Middle frontal gyrus (tissue), 1 donor: ENCODE measurements at regions not wholly inside any gene's neighbourhood (a gene's known extent, or its start where the extent isn't known, plus 50 kb on each side); places are given as distances from the start of the nearest gene placed in this dataset.
"Not testable (repeated sequence)": the region's sequence is repeated elsewhere in the genome, so short reads cannot be mapped to it uniquely, and the experiment has no call there.

Experiments
- DNase-seq: peaks from one replicate; pipeline ENCODE4 v3.0.0-alpha.2; 2015; ENCODE audit warnings: low spot score; ENCODE audit errors: extremely low spot score

- no peak for DNase-seq
These were observed 287.1 kb downstream of the LTN1 start for GRCh38 chr21:28705616-28706015.

- DNase-seq: no peak
These were observed 287.9 kb downstream of the LTN1 start for GRCh38 chr21:28704746-28705145.

- no peak for DNase-seq
These were observed 288.8 kb downstream of the LTN1 start for GRCh38 chr21:28703861-28704260.

GRCh38 chr21:28699596-28700259 is 292.9 kb downstream of the LTN1 start:
- DNase-seq: no peak

- no peak for DNase-seq
These were observed 293.5 kb downstream of the LTN1 start for GRCh38 chr21:28699186-28699585.

- DNase-seq: no peak
These were observed 295.8 kb downstream of the LTN1 start for GRCh38 chr21:28696844-28697410.

GRCh38 chr21:28693476-28693875 is 299.2 kb downstream of the LTN1 start:
- no peak for DNase-seq

- DNase-seq: no peak
These were observed 302.5 kb downstream of the LTN1 start for GRCh38 chr21:28690196-28690595.

GRCh38 chr21:28688381-28688780 is 304.3 kb downstream of the LTN1 start:
- no peak for DNase-seq

- no peak for DNase-seq
These were observed 305.1 kb downstream of the LTN1 start for GRCh38 chr21:28687586-28687985.

GRCh38 chr21:28683982-28684752 is 308.5 kb downstream of the LTN1 start:
- DNase-seq: no peak

- not testable (repeated sequence) for DNase-seq
These were observed 309.8 kb downstream of the LTN1 start for GRCh38 chr21:28682884-28683283.

GRCh38 chr21:28677096-28677495 is 315.6 kb downstream of the LTN1 start:
- DNase-seq: not testable (repeated sequence)

GRCh38 chr21:28675331-28676041 is 317.2 kb downstream of the LTN1 start:
- DNase-seq: no peak

GRCh38 chr21:28674763-28675162 is 317.9 kb downstream of the LTN1 start:
- DNase-seq: no peak

GRCh38 chr21:28671549-28672195 is 321.0 kb downstream of the LTN1 start:
- no peak for DNase-seq

GRCh38 chr21:28669971-28670653 is 322.6 kb downstream of the LTN1 start:
- no peak for DNase-seq

GRCh38 chr21:28669321-28669720 is 323.4 kb downstream of the LTN1 start:
- DNase-seq: no peak

GRCh38 chr21:28663754-28664153 is 328.9 kb downstream of the LTN1 start:
- DNase-seq: no peak

- no peak for DNase-seq
These were observed 329.5 kb downstream of the LTN1 start for GRCh38 chr21:28663111-28663693.
